OCI-LY1 (cell line): ENCODE measurements at regions not wholly inside any gene's neighbourhood (a gene's known extent, or its start where the extent isn't known, plus 50 kb on each side); places are given as distances from the start of the nearest gene placed in this dataset.

ENCODE experiments used
- H2AFZ ChIP-seq: fragments of 200-600 bp; sonication (generic), shearing (Covaris generic); 2 replicates; pipeline ENCODE4 v1.6.0; 2014; ENCODE audit warnings: antibody characterized with exemption, mild to moderate bottlenecking, low read length
- H3F3A ChIP-seq: fragments of 200-600 bp; sonication (generic), shearing (Covaris generic); 2 replicates; pipeline ENCODE4 v1.6.0; 2014; ENCODE audit warnings: mild to moderate bottlenecking, antibody characterized with exemption, low read length, moderate library complexity; ENCODE audit not compliant: insufficient read depth
- H3K27ac ChIP-seq: fragments of 200-600 bp; sonication (generic); 2 replicates; pipeline ENCODE4 v1.5.1; 2014; ENCODE audit warnings: low read length, mixed run types, mild to moderate bottlenecking, low read depth; ENCODE audit not compliant: poor library complexity, severe bottlenecking
- H3K27me3 ChIP-seq: fragments of 200-600 bp; sonication (generic); 2 replicates; pipeline ENCODE4 v1.6.0; 2014; ENCODE audit warnings: antibody characterized with exemption, mild to moderate bottlenecking, low read length, moderate library complexity; ENCODE audit not compliant: insufficient read depth
- H3K36me3 ChIP-seq: fragments of 200-600 bp; sonication (generic); 2 replicates; pipeline ENCODE4 v1.6.1; 2014; ENCODE audit warnings: mild to moderate bottlenecking, antibody characterized with exemption, low read length, moderate library complexity, mixed read lengths; ENCODE audit not compliant: insufficient read depth
- H3K4me1 ChIP-seq: fragments of 200-600 bp; sonication (generic); 2 replicates; pipeline ENCODE4 v1.5.1; 2014; ENCODE audit warnings: mild to moderate bottlenecking, low read length, moderate library complexity; ENCODE audit not compliant: insufficient read depth, severe bottlenecking
- H3K4me2 ChIP-seq: fragments of 200-600 bp; sonication (generic), shearing (Covaris generic); 2 replicates; pipeline ENCODE4 v1.6.1; 2014; ENCODE audit warnings: low read length
- H3K4me3 ChIP-seq: fragments of 200-600 bp; sonication (generic); 2 replicates; pipeline ENCODE4 v1.5.1; 2014; ENCODE audit warnings: low read length, low read depth, mild to moderate bottlenecking, mixed read lengths; ENCODE audit not compliant: poor library complexity, severe bottlenecking
- H3K79me2 ChIP-seq: fragments of 200-600 bp; shearing (Covaris generic); 2 replicates; pipeline ENCODE4 v1.6.1; 2016; ENCODE audit warnings: mixed run types, low read length, mixed read lengths; ENCODE audit not compliant: insufficient read depth
- H3K9ac ChIP-seq: fragments of 200-600 bp; sonication (generic), shearing (Covaris generic); 2 replicates; pipeline ENCODE4 v1.6.1; 2014; ENCODE audit warnings: mild to moderate bottlenecking, low read length, mixed read lengths
- H3K9me2 ChIP-seq: fragments of 200-600 bp; sonication (generic), shearing (Covaris generic); 2 replicates; pipeline ENCODE4 v1.6.1; 2014; ENCODE audit warnings: low read depth, mild to moderate bottlenecking, low read length, mixed read lengths
- H3K9me3 ChIP-seq: fragments of 200-600 bp; shearing (Covaris generic); 2 replicates; pipeline ENCODE4 v1.6.1; 2014; ENCODE audit warnings: low read length, mixed read lengths
- H4K20me1 ChIP-seq: fragments of 200-600 bp; sonication (generic), shearing (Covaris generic); 2 replicates; pipeline ENCODE4 v1.6.0; 2016; ENCODE audit warnings: mild to moderate bottlenecking, low read length; ENCODE audit not compliant: insufficient read depth
- CTCF ChIP-seq: fragments of 200-600 bp; sonication (generic), shearing (Covaris generic); IDR thresholded peaks from 2 replicates; pipeline ENCODE4 v1.5.1; 2017; ENCODE audit warnings: mild to moderate bottlenecking, antibody characterized with exemption, low read length, moderate library complexity, mixed read lengths
- EZH2 ChIP-seq: fragments of 200-600 bp; sonication (generic), shearing (Covaris generic); IDR thresholded peaks from 2 replicates; pipeline ENCODE4 v1.8.0; 2017; ENCODE audit warnings: borderline replicate concordance, mixed run types, mild to moderate bottlenecking, antibody characterized with exemption, low read length, moderate library complexity, mixed read lengths

GRCh38 chr14:104428333-104428851, 151.2 kb upstream of the C14orf180 start:
- no peaks in the 10 kb centered on the region for H3K36me3 ChIP-seq
- H3K9me3 ChIP-seq, result no peaks in the 10 kb centered on the region
- no peak overlapping the region for H3K4me2 ChIP-seq
- TF ChIP-seq CTCF (no peak), EZH2 (no peak)
- no peak overlapping the region for H2AFZ ChIP-seq
- H3K9ac ChIP-seq, result no peak overlapping the region
- H3K4me3 ChIP-seq, result no peak overlapping the region
- no peaks in the 10 kb centered on the region for H3F3A ChIP-seq
- no peaks in the 10 kb centered on the region for H3K9me2 ChIP-seq
- H4K20me1 ChIP-seq, result no peaks in the 10 kb centered on the region
- H3K79me2 ChIP-seq, result no peaks in the 10 kb centered on the region
- no peak overlapping the region for H3K27ac ChIP-seq
- H3K27me3 ChIP-seq, result 0 out of 2 replicates have a peak, but pooled peaks cover 3% of the 10 kb centered on the region
- H3K4me1 ChIP-seq, result no peaks in the 10 kb centered on the region

- Histone ChIP-seq H3K4me3 (no peak overlapping the region), H4K20me1 (no peaks in the 10 kb centered on the region), H3K27me3 (0 out of 2 replicates have a peak, but pooled peaks cover 3% of the 10 kb centered on the region), H3K27ac (no peak overlapping the region), H3K9me2 (no peaks in the 10 kb centered on the region), H3K4me1 (no peaks in the 10 kb centered on the region), H3K9ac (no peak overlapping the region), H3K9me3 (no peaks in the 10 kb centered on the region), H3F3A (no peaks in the 10 kb centered on the region), H2AFZ (no peak overlapping the region), H3K36me3 (no peaks in the 10 kb centered on the region), H3K4me2 (no peak overlapping the region), H3K79me2 (no peaks in the 10 kb centered on the region)
- no peak for TF ChIP-seq CTCF
- TF ChIP-seq EZH2, result no peak
Observed at GRCh38 chr14:104428860-104429259, 150.7 kb upstream of the C14orf180 start.

- Histone ChIP-seq H3K9me3 (no peaks in the 10 kb centered on the region), H3K27me3 (0 out of 2 replicates have a peak, but pooled peaks cover 2% of the 10 kb centered on the region), H3K9ac (no peak overlapping the region), H3K4me3 (no peak overlapping the region), H3K4me2 (no peak overlapping the region), H3K27ac (no peak overlapping the region), H3K36me3 (no peaks in the 10 kb centered on the region), H3K9me2 (no peaks in the 10 kb centered on the region), H3K4me1 (no peaks in the 10 kb centered on the region), H3F3A (no peaks in the 10 kb centered on the region), H2AFZ (no peak overlapping the region), H4K20me1 (no peaks in the 10 kb centered on the region), H3K79me2 (no peaks in the 10 kb centered on the region)
- TF ChIP-seq EZH2, result no peak
- TF ChIP-seq CTCF, result no peak
Observed at GRCh38 chr14:104429291-104429861, 150.2 kb upstream of the C14orf180 start.
